Progenitor cell of endocrine pancreas (in vitro differentiated cells): ENCODE measurements at regions not wholly inside any gene's neighbourhood (a gene's known extent, or its start where the extent isn't known, plus 50 kb on each side); places are given as distances from the start of the nearest gene placed in this dataset.

Experiments
- DNase-seq: peaks from one replicate; pipeline ENCODE4 v3.0.0; 2021; ENCODE audit warnings: low spot score; ENCODE audit not compliant: unreplicated experiment
- H3K27ac Mint-ChIP-seq: 2 replicates; pipeline ENCODE4 v1.8.0; 2021; ENCODE audit warnings: mild to moderate bottlenecking, moderate library complexity, mixed read lengths
- H3K27me3 Mint-ChIP-seq: 2 replicates; pipeline ENCODE4 v1.8.0; 2021; ENCODE audit warnings: mixed read lengths
- H3K36me3 Mint-ChIP-seq: 2 replicates; pipeline ENCODE4 v1.8.0; 2022; ENCODE audit warnings: mixed read lengths; ENCODE audit not compliant: insufficient read depth
- H3K4me1 Mint-ChIP-seq: 2 replicates; pipeline ENCODE4 v1.8.0; 2021; ENCODE audit warnings: low read depth, mixed read lengths
- H3K4me3 Mint-ChIP-seq: 2 replicates; pipeline ENCODE4 v1.8.0; 2021; ENCODE audit warnings: low read depth, mild to moderate bottlenecking, moderate library complexity, mixed read lengths
- H3K9me3 Mint-ChIP-seq: 2 replicates; pipeline ENCODE4 v1.8.0; 2021; ENCODE audit warnings: low read depth, mixed read lengths
- CTCF ChIP-seq: fragments of 200-600 bp; sonication (generic); IDR thresholded peaks from one replicate; pipeline ENCODE4 v1.5.0; 2021; ENCODE audit warnings: antibody characterized with exemption, mild to moderate bottlenecking; ENCODE audit not compliant: unreplicated experiment

GRCh38 chr12:43022838-43023237 is 433.3 kb upstream of the PRICKLE1 start:
- DNase-seq, result no peak
- H3K27me3 Mint-ChIP-seq, result no peaks in the 10 kb centered on the region
- H3K27ac Mint-ChIP-seq, result no peak overlapping the region
- no peak overlapping the region for H3K4me3 Mint-ChIP-seq
- no peak for TF ChIP-seq CTCF
- H3K36me3 Mint-ChIP-seq, result no peaks in the 10 kb centered on the region
- H3K4me1 Mint-ChIP-seq, result no peaks in the 10 kb centered on the region
- no peaks in the 10 kb centered on the region for H3K9me3 Mint-ChIP-seq

GRCh38 chr12:43015090-43015737 is 425.7 kb upstream of the PRICKLE1 start:
- Mint-ChIP-seq H3K4me1 (no peaks in the 10 kb centered on the region), H3K36me3 (peaks cover 6% of the 10 kb centered on the region), H3K9me3 (peaks cover 20% of the 10 kb centered on the region), H3K4me3 (no peak overlapping the region), H3K27me3 (no peaks in the 10 kb centered on the region), H3K27ac (no peak overlapping the region)
- DNase-seq, result no peak
- no peak for TF ChIP-seq CTCF

- Mint-ChIP-seq H3K4me3 (no peak overlapping the region), H3K4me1 (no peaks in the 10 kb centered on the region), H3K9me3 (peaks cover 21% of the 10 kb centered on the region), H3K27ac (no peak overlapping the region), H3K36me3 (peaks cover 5% of the 10 kb centered on the region), H3K27me3 (no peaks in the 10 kb centered on the region)
- TF ChIP-seq CTCF, result no peak
- no peak for DNase-seq
Measured at GRCh38 chr12:43011383-43011926, 421.9 kb upstream of the PRICKLE1 start.

- Mint-ChIP-seq H3K36me3 (peaks cover under 1% of the 10 kb centered on the region), H3K9me3 (peaks cover 10% of the 10 kb centered on the region), H3K4me1 (peaks cover 5% of the 10 kb centered on the region), H3K27ac (no peak overlapping the region), H3K4me3 (no peak overlapping the region), H3K27me3 (no peaks in the 10 kb centered on the region)
- no peak for TF ChIP-seq CTCF
- no peak for DNase-seq
Measured at GRCh38 chr12:43009846-43010240, 420.3 kb upstream of the PRICKLE1 start.

GRCh38 chr12:43008953-43009845 is 419.7 kb upstream of the PRICKLE1 start:
- no peak for DNase-seq
- TF ChIP-seq CTCF, result no peak
- no peaks in the 10 kb centered on the region for H3K36me3 Mint-ChIP-seq
- H3K27me3 Mint-ChIP-seq, result no peaks in the 10 kb centered on the region
- H3K4me1 Mint-ChIP-seq, result peaks cover 7% of the 10 kb centered on the region
- H3K27ac Mint-ChIP-seq, result no peak overlapping the region
- H3K9me3 Mint-ChIP-seq, result peaks cover 8% of the 10 kb centered on the region
- H3K4me3 Mint-ChIP-seq, result no peak overlapping the region
